HT-29 (cell line): ENCODE measurements at regions not wholly inside any gene's neighbourhood (a gene's known extent, or its start where the extent isn't known, plus 50 kb on each side); places are given as distances from the start of the nearest gene placed in this dataset.
"Not testable (repeated sequence)": the region's sequence is repeated elsewhere in the genome, so short reads cannot be mapped to it uniquely, and the experiment has no call there.

Experiments used
- DNase-seq: peaks from one replicate; pipeline ENCODE4 v3.0.0-alpha.2; 2015; ENCODE audit warnings: low spot score

DNA sequence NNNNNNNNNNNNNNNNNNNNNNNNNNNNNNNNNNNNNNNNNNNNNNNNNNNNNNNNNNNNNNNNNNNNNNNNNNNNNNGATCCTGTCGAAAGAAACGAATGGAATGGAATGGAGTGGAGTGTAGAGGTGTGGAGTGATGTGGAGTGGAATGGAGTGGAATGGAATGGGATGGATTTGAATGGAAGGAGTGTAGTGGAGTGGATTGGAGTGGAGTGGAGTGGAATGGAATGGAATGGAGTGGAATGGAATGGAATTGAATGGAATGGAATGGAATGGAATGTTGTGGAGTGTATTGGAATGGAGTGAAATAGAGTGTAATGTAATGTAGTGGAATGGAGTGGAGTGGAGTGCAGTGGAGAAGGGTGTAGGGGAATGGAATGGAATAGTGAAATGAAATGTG is 1275.4 kb upstream of the TPTE start:
- DNase-seq, result not testable (repeated sequence)

DNA sequence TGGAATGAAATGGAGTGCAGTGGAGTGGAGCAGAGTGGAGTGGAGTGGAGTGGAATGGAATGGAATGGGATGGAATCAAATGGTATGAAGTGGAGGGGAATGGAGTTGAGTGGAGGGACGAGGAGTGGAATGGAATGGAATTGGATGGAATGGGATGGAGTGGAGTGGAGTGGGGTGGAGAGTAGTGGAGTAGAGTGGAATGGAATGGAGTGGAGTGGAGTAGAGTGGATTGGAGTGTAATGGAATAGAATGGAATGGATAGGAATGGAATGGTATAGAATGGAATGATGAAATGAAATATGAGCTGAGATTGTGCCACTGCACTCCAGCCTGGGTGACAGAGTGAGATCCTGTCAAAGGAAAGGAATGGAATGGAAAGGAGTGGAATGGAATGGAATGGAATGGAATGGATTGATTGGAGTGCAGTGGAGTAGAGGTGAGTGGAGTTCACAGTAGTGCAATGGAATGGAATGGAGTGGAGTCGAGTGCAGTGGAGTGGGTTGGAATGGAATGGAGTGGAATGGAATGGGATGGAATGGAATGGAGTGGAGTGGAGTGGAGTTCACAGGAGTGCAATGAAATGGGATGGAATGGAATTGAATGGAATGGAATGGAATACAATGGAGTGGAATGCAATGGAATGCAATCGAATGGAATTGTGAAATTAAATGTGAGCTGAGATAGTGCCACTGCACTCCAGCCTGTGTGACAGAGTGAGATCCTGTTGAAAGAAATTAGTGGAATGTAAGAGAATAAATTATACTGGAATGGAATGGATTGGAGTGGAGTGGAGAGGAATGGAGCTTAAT is 1274.7 kb upstream of the TPTE start:
- DNase-seq, result peak; percentile 1

GRCh38 chr21:9247290-9247613 is 1274.1 kb upstream of the TPTE start:
- DNase-seq, result not testable (repeated sequence)

- not testable (repeated sequence) for DNase-seq
Measured at GRCh38 chr21:9247616-9248317, 1273.6 kb upstream of the TPTE start.
